Esophagus muscularis mucosa (tissue), 4 donors: ENCODE measurements at regions not wholly inside any gene's neighbourhood (a gene's known extent, or its start where the extent isn't known, plus 50 kb on each side); places are given as distances from the start of the nearest gene placed in this dataset.
"Not testable (repeated sequence)": the region's sequence is repeated elsewhere in the genome, so short reads cannot be mapped to it uniquely, and the experiment has no call there.

Experiments
- DNase-seq: peaks from one replicate; pipeline ENCODE4 v3.0.0-alpha.2; 2017; ENCODE audit errors: extremely low spot score
- H3K27ac ChIP-seq, 4 donors: fragments of 200-600 bp; sonication (generic); replicated peaks in 1 of 4; 1 replicate in 3 of 4; 2 replicates in 1 of 4; pipeline ENCODE4 v1.5.1; 2016 to 2019; ENCODE audit warnings: mild to moderate bottlenecking in 1 of 4
- H3K27me3 ChIP-seq, 4 donors: fragments of 200-600 bp; sonication (generic); one replicate each; pipeline versions ENCODE4 v1.5.1 to v1.6.0; 2016 to 2019
- H3K36me3 ChIP-seq, 4 donors: fragments of 200-600 bp; sonication (generic); one replicate each; pipeline ENCODE4 v1.5.1; 2016 to 2019
- H3K4me1 ChIP-seq, 4 donors: fragments of 200-600 bp; sonication (generic); one replicate each; pipeline ENCODE4 v1.5.1; 2016 to 2019
- H3K4me3 ChIP-seq, 4 donors: fragments of 200-600 bp; sonication (generic); 1 replicate in 2 of 4; 2 replicates in 2 of 4; pipeline ENCODE4 v1.5.1; 2016 to 2019; ENCODE audit warnings: mild to moderate bottlenecking in 4 of 4, moderate library complexity in 1 of 4
- H3K9me3 ChIP-seq, 4 donors: fragments of 200-600 bp; sonication (generic); 1 replicate in 3 of 4; 2 replicates in 1 of 4; pipeline ENCODE4 v1.5.1; 2016 to 2019
- CTCF ChIP-seq, 3 experiments: fragments of 200-600 bp in 2 of 3; fragments of 450-650 bp in 1 of 3; sonication (generic) in 2 of 3; IDR thresholded peaks; one replicate each; pipeline ENCODE4 v1.5.1; 2017 to 2019; ENCODE audit warnings: antibody characterized with exemption in 3 of 3, mild to moderate bottlenecking in 2 of 3, moderate library complexity in 1 of 3
- EP300 ChIP-seq: sonication (generic); formaldehyde crosslinking; IDR thresholded peaks from one replicate; pipeline ENCODE4 v1.6.1; 2017; ENCODE audit warnings: antibody characterized with exemption
- POLR2A ChIP-seq: fragments of 450-650 bp; IDR thresholded peaks from one replicate; pipeline ENCODE4 v1.6.1; 2017; ENCODE audit warnings: antibody characterized with exemption, moderate library complexity, mild to moderate bottlenecking, low read depth
- POLR2AphosphoS5 ChIP-seq, 2 donors: sonication (generic); formaldehyde crosslinking; IDR thresholded peaks; one replicate each; pipeline ENCODE4 v1.6.1; 2017; ENCODE audit warnings: antibody characterized with exemption in 2 of 2
- WGBS: methylation state at CpG from one replicate; pipeline ENCODE4 v1.1.5; 2018; 5-methylcytosine and 5-hydroxymethylcytosine counted together
- intact Hi-C: fragments of 100-400 bp; cut with DNase I; formaldehyde crosslinking; loops from one replicate; pipeline ENCODE4 v1.15.1; 2023

- DNase-seq, result no peak
- Histone ChIP-seq H3K36me3 (no peaks in the 10 kb centered on the region), H3K27me3 (peaks cover 0 to 16% (median 0%) of the 10 kb centered on the region in 4 donors), H3K9me3 (peaks cover 0 to 7% (median 0%) of the 10 kb centered on the region in 4 donors), H3K27ac (no peak overlapping the region), H3K4me3 (no peak overlapping the region), H3K4me1 (no peaks in the 10 kb centered on the region)
- WGBS, result 69% methylated on average over 6 of the region's 8 CpGs
- intact Hi-C loops, result no loop called here
- TF ChIP-seq CTCF (IDR thresholded peaks at IDR 0.05), result no peak
- no peak for TF ChIP-seq POLR2A
- no peak for TF ChIP-seq POLR2AphosphoS5 (IDR thresholded peaks at IDR 0.05)
- no peak for TF ChIP-seq EP300
These were observed 126.9 kb upstream of the FOXD4L5 start for GRCh38 chr9:65411901-65412300.

GRCh38 chr9:65411336-65411735 lies 126.3 kb upstream of the FOXD4L5 start:
- WGBS, result 90% methylated on average over 9 of the region's 9 CpGs
- intact Hi-C loops, result no loop called here
- no peak for DNase-seq

GRCh38 chr9:65410926-65411325 lies 125.9 kb upstream of the FOXD4L5 start:
- H3K36me3 ChIP-seq, result no peaks in the 10 kb centered on the region
- peaks cover 0 to 16% (median 0%) of the 10 kb centered on the region in 4 donors for H3K27me3 ChIP-seq
- intact Hi-C loops, result no loop called here
- peaks cover 0 to 7% (median 0%) of the 10 kb centered on the region in 4 donors for H3K9me3 ChIP-seq
- no peak for DNase-seq
- no peak overlapping the region for H3K4me3 ChIP-seq
- H3K27ac ChIP-seq, result no peak overlapping the region
- 78% methylated on average over 7 of the region's 14 CpGs for WGBS
- no peaks in the 10 kb centered on the region for H3K4me1 ChIP-seq
- TF ChIP-seq POLR2AphosphoS5 (IDR thresholded peaks at IDR 0.05), result no peak
- TF ChIP-seq EP300, result no peak
- TF ChIP-seq CTCF (IDR thresholded peaks at IDR 0.05), result no peak
- no peak for TF ChIP-seq POLR2A

More at GRCh38 chr9:65411336-65411735, 126.3 kb upstream of the FOXD4L5 start:
- Histone ChIP-seq H3K27ac (no peak overlapping the region), H3K36me3 (no peaks in the 10 kb centered on the region), H3K4me1 (no peaks in the 10 kb centered on the region), H3K27me3 (peaks cover 0 to 16% (median 0%) of the 10 kb centered on the region in 4 donors), H3K4me3 (no peak overlapping the region), H3K9me3 (peaks cover 0 to 7% (median 0%) of the 10 kb centered on the region in 4 donors)
- no peak for TF ChIP-seq POLR2AphosphoS5 (IDR thresholded peaks at IDR 0.05)
- no peak for TF ChIP-seq EP300
- no peak for TF ChIP-seq POLR2A
- TF ChIP-seq CTCF (IDR thresholded peaks at IDR 0.05), result no peak

GRCh38 chr9:65409471-65409980 lies 124.5 kb upstream of the FOXD4L5 start:
- DNase-seq, result no peak
- intact Hi-C loops, result no loop called here
- H3K27me3 ChIP-seq, result peaks cover 0 to 21% (median 0%) of the 10 kb centered on the region in 4 donors

GRCh38 chr9:65408806-65409205 lies 123.8 kb upstream of the FOXD4L5 start:
- peaks cover 0 to 21% (median 0%) of the 10 kb centered on the region in 4 donors for H3K27me3 ChIP-seq
- intact Hi-C loops, result not testable (repeated sequence)
- WGBS, result 87% methylated on average over 14 of the region's 14 CpGs

More at GRCh38 chr9:65409471-65409980, 124.5 kb upstream of the FOXD4L5 start:
- Histone ChIP-seq H3K4me1 (no peaks in the 10 kb centered on the region), H3K27ac (no peak overlapping the region), H3K9me3 (peaks cover 0 to 7% (median 0%) of the 10 kb centered on the region in 4 donors), H3K4me3 (no peak overlapping the region), H3K36me3 (no peaks in the 10 kb centered on the region)
- no peak for TF ChIP-seq POLR2A
- no peak for TF ChIP-seq EP300
- no peak for TF ChIP-seq POLR2AphosphoS5 (IDR thresholded peaks at IDR 0.05)
- TF ChIP-seq CTCF (IDR thresholded peaks at IDR 0.05), result no peak
- WGBS, result 76% methylated on average over 11 of the region's 14 CpGs

GRCh38 chr9:65406625-65407024 lies 121.6 kb upstream of the FOXD4L5 start:
- not testable (repeated sequence) for H3K4me3 ChIP-seq, DNase-seq

More at GRCh38 chr9:65408806-65409205, 123.8 kb upstream of the FOXD4L5 start:
- not testable (repeated sequence) for H3K4me1 ChIP-seq, H3K9me3 ChIP-seq, H3K27ac ChIP-seq, H3K4me3 ChIP-seq, DNase-seq, H3K36me3 ChIP-seq

GRCh38 chr9:65405766-65406165 lies 120.8 kb upstream of the FOXD4L5 start:
- peaks cover 0 to 10% (median 0%) of the 10 kb centered on the region in 4 donors for H3K27me3 ChIP-seq
- H3K4me1 ChIP-seq, DNase-seq, H3K36me3 ChIP-seq, H3K9me3 ChIP-seq, H3K4me3 ChIP-seq, H3K27ac ChIP-seq, intact Hi-C loops: not testable (repeated sequence)
- WGBS, result 82% methylated on average over 11 of the region's 11 CpGs

More at GRCh38 chr9:65406625-65407024, 121.6 kb upstream of the FOXD4L5 start:
- peaks cover 0 to 10% (median 0%) of the 10 kb centered on the region in 4 donors for H3K27me3 ChIP-seq
- H3K27ac ChIP-seq, H3K9me3 ChIP-seq, H3K4me1 ChIP-seq, H3K36me3 ChIP-seq, intact Hi-C loops: not testable (repeated sequence)
- WGBS, result 84% methylated on average over 4 of the region's 10 CpGs
